ENCODE measurements at regions not wholly inside any gene's neighbourhood (a gene's known extent, or its start where the extent isn't known, plus 50 kb on each side); places are given as distances from the start of the nearest gene placed in this dataset.
"Not testable (repeated sequence)": the region's sequence is repeated elsewhere in the genome, so short reads cannot be mapped to it uniquely, and the experiment has no call there.

- DNase-seq (ENCODE audit: insufficient read length, low spot score) = no peak
Observed at GRCh38 chr2:160721089-160722040, 227.8 kb upstream of the RBMS1 start.

GRCh38 chr2:160726046-160726445 is 232.4 kb upstream of the RBMS1 start:
- FAIRE-seq (no peak), DNase-seq (ENCODE audit: insufficient read length, low spot score) (no peak)

More at GRCh38 chr2:160721089-160722040, 227.8 kb upstream of the RBMS1 start:
- no peak for FAIRE-seq

GRCh38 chr2:160730296-160730995 is 236.8 kb upstream of the RBMS1 start:
- FAIRE-seq = no peak
- DNase-seq (ENCODE audit: insufficient read length, low spot score) = peak; percentile 46

- no peak for FAIRE-seq
- DNase-seq (ENCODE audit: insufficient read length, low spot score) = no peak
Observed at GRCh38 chr2:160731415-160731814, 237.8 kb upstream of the RBMS1 start.

- FAIRE-seq (no peak), DNase-seq (ENCODE audit: insufficient read length, low spot score) (no peak)
Observed at GRCh38 chr2:160731856-160732255, 238.2 kb upstream of the RBMS1 start.

GRCh38 chr2:160735696-160736095 is 242.1 kb upstream of the RBMS1 start:
- FAIRE-seq (no peak), DNase-seq (ENCODE audit: insufficient read length, low spot score) (no peak)

- DNase-seq (ENCODE audit: insufficient read length, low spot score) (peak; percentile 45), FAIRE-seq (peak; percentile 71)
Observed at GRCh38 chr2:160736148-160737028, 242.8 kb upstream of the RBMS1 start.

- DNase-seq (ENCODE audit: insufficient read length, low spot score) (no peak), FAIRE-seq (no peak)
Observed at GRCh38 chr2:160737247-160737646, 243.6 kb upstream of the RBMS1 start.

- DNase-seq (ENCODE audit: insufficient read length, low spot score) (no peak), FAIRE-seq (no peak)
Observed at GRCh38 chr2:160741271-160741670, 247.7 kb upstream of the RBMS1 start.

GRCh38 chr2:160741815-160742214 is 248.2 kb upstream of the RBMS1 start:
- DNase-seq (ENCODE audit: insufficient read length, low spot score) (no peak), FAIRE-seq (no peak)

GRCh38 chr2:160742667-160743066 is 249.1 kb upstream of the RBMS1 start:
- DNase-seq (ENCODE audit: insufficient read length, low spot score) (no peak), FAIRE-seq (peak; percentile 42)

GRCh38 chr2:160747501-160748170 is 254.0 kb upstream of the RBMS1 start:
- FAIRE-seq = peak; percentile 48
- DNase-seq (ENCODE audit: insufficient read length, low spot score) = peak; percentile 32

GRCh38 chr2:160751021-160751420 is 257.4 kb upstream of the RBMS1 start:
- FAIRE-seq = no peak
- no peak for DNase-seq (ENCODE audit: insufficient read length, low spot score)

- FAIRE-seq = peak; percentile 40
- peak; percentile 38 for DNase-seq (ENCODE audit: insufficient read length, low spot score)
Observed at GRCh38 chr2:160752475-160753330, 259.1 kb upstream of the RBMS1 start.

GRCh38 chr2:160753331-160753654 is 259.7 kb upstream of the RBMS1 start:
- no peak for DNase-seq (ENCODE audit: insufficient read length, low spot score)
- no peak for FAIRE-seq

GRCh38 chr2:160753960-160754359 is 260.4 kb upstream of the RBMS1 start:
- DNase-seq (ENCODE audit: insufficient read length, low spot score) = no peak
- no peak for FAIRE-seq

GRCh38 chr2:160756481-160756880 is 262.9 kb upstream of the RBMS1 start:
- DNase-seq (ENCODE audit: insufficient read length, low spot score) = no peak
- no peak for FAIRE-seq

- DNase-seq (ENCODE audit: insufficient read length, low spot score); FAIRE-seq: not testable (repeated sequence)
Observed at GRCh38 chr2:160762493-160763128, 269.0 kb upstream of the RBMS1 start.

- no peak for DNase-seq (ENCODE audit: insufficient read length, low spot score)
- FAIRE-seq = no peak
Observed at GRCh38 chr2:160783474-160783873, 289.9 kb upstream of the RBMS1 start.
